ENCODE measurements at regions not wholly inside any gene's neighbourhood (a gene's known extent, or its start where the extent isn't known, plus 50 kb on each side); places are given as distances from the start of the nearest gene placed in this dataset.
"Not testable (repeated sequence)": the region's sequence is repeated elsewhere in the genome, so short reads cannot be mapped to it uniquely, and the experiment has no call there.

DNA sequence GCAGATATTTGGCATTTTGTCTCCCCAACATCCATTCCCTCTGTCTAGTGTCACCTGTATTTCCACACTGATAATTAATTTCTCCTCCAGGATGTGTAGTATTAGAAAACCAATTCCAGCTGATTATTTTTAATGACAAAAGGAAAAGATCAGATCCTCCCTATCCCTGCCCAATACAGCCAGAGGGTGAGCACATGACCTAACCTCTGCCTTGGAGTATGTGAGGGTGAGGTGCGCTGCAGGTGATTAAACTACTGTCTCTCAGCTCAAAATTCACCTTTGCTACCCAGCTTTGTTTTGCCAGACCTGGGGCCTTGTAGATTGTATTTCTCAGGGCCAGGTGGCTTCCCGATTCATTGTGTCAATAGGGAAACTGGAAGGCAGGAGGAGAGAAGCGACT lies 402.1 kb downstream of the PRELID2 start:
- Histone ChIP-seq H3K4me1 (ENCODE audit: control insufficient read depth, insufficient read depth, low read length) (no peaks in the 10 kb centered on the region), H3K36me3 (ENCODE audit: control insufficient read depth, insufficient read depth, low read length) (no peaks in the 10 kb centered on the region), H3K27ac (ENCODE audit: low read depth, low read length) (no peak overlapping the region), H3K27me3 (ENCODE audit: control insufficient read depth, insufficient read depth, low read length) (no peaks in the 10 kb centered on the region), H3K4me3 (ENCODE audit: low read length) (no peak overlapping the region), H3K9ac (ENCODE audit: low read length) (no peak overlapping the region)

- Histone ChIP-seq H3K9ac (ENCODE audit: low read length) (no peak overlapping the region), H3K4me3 (ENCODE audit: low read length) (no peak overlapping the region), H3K27me3 (ENCODE audit: control insufficient read depth, insufficient read depth, low read length) (no peaks in the 10 kb centered on the region), H3K4me1 (ENCODE audit: control insufficient read depth, insufficient read depth, low read length) (no peaks in the 10 kb centered on the region), H3K36me3 (ENCODE audit: control insufficient read depth, insufficient read depth, low read length) (no peaks in the 10 kb centered on the region), H3K27ac (ENCODE audit: low read depth, low read length) (no peak overlapping the region)
Measured at GRCh38 chr5:145429170-145429569, 406.0 kb downstream of the PRELID2 start.

GRCh38 chr5:145408048-145408341 lies 427.1 kb downstream of the PRELID2 start:
- H3K4me1 ChIP-seq (ENCODE audit: control insufficient read depth, insufficient read depth, low read length), result no peaks in the 10 kb centered on the region
- H3K4me3 ChIP-seq (ENCODE audit: low read length), result no peak overlapping the region
- no peak overlapping the region for H3K27ac ChIP-seq (ENCODE audit: low read depth, low read length)
- H3K36me3 ChIP-seq (ENCODE audit: control insufficient read depth, insufficient read depth, low read length), result no peaks in the 10 kb centered on the region
- no peak overlapping the region for H3K9ac ChIP-seq (ENCODE audit: low read length)
- no peaks in the 10 kb centered on the region for H3K27me3 ChIP-seq (ENCODE audit: control insufficient read depth, insufficient read depth, low read length)

GRCh38 chr5:145407300-145408047 lies 427.7 kb downstream of the PRELID2 start:
- Histone ChIP-seq H3K36me3 (ENCODE audit: control insufficient read depth, insufficient read depth, low read length) (no peaks in the 10 kb centered on the region), H3K27me3 (ENCODE audit: control insufficient read depth, insufficient read depth, low read length) (no peaks in the 10 kb centered on the region), H3K27ac (ENCODE audit: low read depth, low read length) (no peak overlapping the region), H3K4me1 (ENCODE audit: control insufficient read depth, insufficient read depth, low read length) (no peaks in the 10 kb centered on the region), H3K9ac (ENCODE audit: low read length) (no peak overlapping the region), H3K4me3 (ENCODE audit: low read length) (no peak overlapping the region)

DNA sequence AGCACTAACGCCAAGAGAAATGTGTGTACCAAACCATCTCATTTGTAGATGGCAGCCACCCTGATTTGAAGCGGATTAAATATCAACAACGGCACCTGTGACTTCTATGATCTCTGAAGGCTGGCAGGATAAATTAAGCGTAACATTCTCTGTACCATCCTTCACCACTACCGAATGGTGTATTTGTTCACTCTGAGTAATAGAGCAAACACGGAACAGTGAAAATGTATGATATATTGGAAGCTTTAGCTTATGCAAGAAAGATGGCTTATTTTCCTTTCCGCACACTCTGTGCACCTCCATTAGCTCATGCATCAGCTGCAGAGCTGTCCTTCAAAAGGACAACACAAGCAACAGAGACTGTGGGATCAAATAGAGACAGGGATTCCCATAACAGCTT lies 431.1 kb downstream of the PRELID2 start:
- no peak overlapping the region for H3K4me3 ChIP-seq (ENCODE audit: low read length)
- H3K36me3 ChIP-seq (ENCODE audit: control insufficient read depth, insufficient read depth, low read length), result no peaks in the 10 kb centered on the region
- H3K27me3 ChIP-seq (ENCODE audit: control insufficient read depth, insufficient read depth, low read length), result no peaks in the 10 kb centered on the region
- H3K4me1 ChIP-seq (ENCODE audit: control insufficient read depth, insufficient read depth, low read length), result no peaks in the 10 kb centered on the region
- H3K27ac ChIP-seq (ENCODE audit: low read depth, low read length), result no peak overlapping the region
- no peak overlapping the region for H3K9ac ChIP-seq (ENCODE audit: low read length)

GRCh38 chr5:145396888-145397287 lies 438.3 kb downstream of the PRELID2 start:
- no peak overlapping the region for H3K9ac ChIP-seq (ENCODE audit: low read length)
- no peaks in the 10 kb centered on the region for H3K4me1 ChIP-seq (ENCODE audit: control insufficient read depth, insufficient read depth, low read length)
- H3K4me3 ChIP-seq (ENCODE audit: low read length), result no peak overlapping the region
- H3K36me3 ChIP-seq (ENCODE audit: control insufficient read depth, insufficient read depth, low read length), result no peaks in the 10 kb centered on the region
- no peak overlapping the region for H3K27ac ChIP-seq (ENCODE audit: low read depth, low read length)
- H3K27me3 ChIP-seq (ENCODE audit: control insufficient read depth, insufficient read depth, low read length), result no peaks in the 10 kb centered on the region

- not testable (repeated sequence) for H3K9ac ChIP-seq (ENCODE audit: low read length); H3K27me3 ChIP-seq (ENCODE audit: control insufficient read depth, insufficient read depth, low read length); H3K4me3 ChIP-seq (ENCODE audit: low read length); H3K4me1 ChIP-seq (ENCODE audit: control insufficient read depth, insufficient read depth, low read length); H3K36me3 ChIP-seq (ENCODE audit: control insufficient read depth, insufficient read depth, low read length); H3K27ac ChIP-seq (ENCODE audit: low read depth, low read length)
Measured at GRCh38 chr5:145395151-145395550, 440.0 kb downstream of the PRELID2 start.

- H3K27me3 ChIP-seq (ENCODE audit: control insufficient read depth, insufficient read depth, low read length), result no peaks in the 10 kb centered on the region
- H3K9ac ChIP-seq (ENCODE audit: low read length), result no peak overlapping the region
- H3K4me3 ChIP-seq (ENCODE audit: low read length), result no peak overlapping the region
- no peak overlapping the region for H3K27ac ChIP-seq (ENCODE audit: low read depth, low read length)
- H3K36me3 ChIP-seq (ENCODE audit: control insufficient read depth, insufficient read depth, low read length), result no peaks in the 10 kb centered on the region
- no peaks in the 10 kb centered on the region for H3K4me1 ChIP-seq (ENCODE audit: control insufficient read depth, insufficient read depth, low read length)
Measured at GRCh38 chr5:145393426-145393825, 441.7 kb downstream of the PRELID2 start.

GRCh38 chr5:145389047-145389446 lies 446.1 kb downstream of the PRELID2 start:
- Histone ChIP-seq H3K36me3 (ENCODE audit: control insufficient read depth, insufficient read depth, low read length) (no peaks in the 10 kb centered on the region), H3K9ac (ENCODE audit: low read length) (no peak overlapping the region), H3K27ac (ENCODE audit: low read depth, low read length) (no peak overlapping the region), H3K4me3 (ENCODE audit: low read length) (no peak overlapping the region), H3K27me3 (ENCODE audit: control insufficient read depth, insufficient read depth, low read length) (no peaks in the 10 kb centered on the region), H3K4me1 (ENCODE audit: control insufficient read depth, insufficient read depth, low read length) (no peaks in the 10 kb centered on the region)

- Histone ChIP-seq H3K27me3 (ENCODE audit: control insufficient read depth, insufficient read depth, low read length) (no peaks in the 10 kb centered on the region), H3K36me3 (ENCODE audit: control insufficient read depth, insufficient read depth, low read length) (no peaks in the 10 kb centered on the region), H3K27ac (ENCODE audit: low read depth, low read length) (no peak overlapping the region), H3K4me1 (ENCODE audit: control insufficient read depth, insufficient read depth, low read length) (no peaks in the 10 kb centered on the region), H3K4me3 (ENCODE audit: low read length) (no peak overlapping the region), H3K9ac (ENCODE audit: low read length) (no peak overlapping the region)
Measured at GRCh38 chr5:145385276-145385675, 449.9 kb downstream of the PRELID2 start.

- H3K36me3 ChIP-seq (ENCODE audit: control insufficient read depth, insufficient read depth, low read length), result no peaks in the 10 kb centered on the region
- no peaks in the 10 kb centered on the region for H3K4me1 ChIP-seq (ENCODE audit: control insufficient read depth, insufficient read depth, low read length)
- H3K27ac ChIP-seq (ENCODE audit: low read depth, low read length), result no peak overlapping the region
- no peak overlapping the region for H3K9ac ChIP-seq (ENCODE audit: low read length)
- peaks cover 3% of the 10 kb centered on the region for H3K27me3 ChIP-seq (ENCODE audit: control insufficient read depth, insufficient read depth, low read length)
- H3K4me3 ChIP-seq (ENCODE audit: low read length), result no peak overlapping the region
Measured at GRCh38 chr5:145378226-145378625, 456.9 kb downstream of the PRELID2 start.

GRCh38 chr5:145375521-145375920 lies 459.6 kb downstream of the PRELID2 start:
- Histone ChIP-seq H3K36me3 (ENCODE audit: control insufficient read depth, insufficient read depth, low read length) (no peaks in the 10 kb centered on the region), H3K27me3 (ENCODE audit: control insufficient read depth, insufficient read depth, low read length) (peaks cover 3% of the 10 kb centered on the region), H3K4me1 (ENCODE audit: control insufficient read depth, insufficient read depth, low read length) (no peaks in the 10 kb centered on the region), H3K9ac (ENCODE audit: low read length) (no peak overlapping the region), H3K27ac (ENCODE audit: low read depth, low read length) (no peak overlapping the region), H3K4me3 (ENCODE audit: low read length) (no peak overlapping the region)

- Histone ChIP-seq H3K4me1 (ENCODE audit: control insufficient read depth, insufficient read depth, low read length) (no peaks in the 10 kb centered on the region), H3K36me3 (ENCODE audit: control insufficient read depth, insufficient read depth, low read length) (no peaks in the 10 kb centered on the region), H3K4me3 (ENCODE audit: low read length) (no peak overlapping the region), H3K27me3 (ENCODE audit: control insufficient read depth, insufficient read depth, low read length) (no peaks in the 10 kb centered on the region), H3K27ac (ENCODE audit: low read depth, low read length) (no peak overlapping the region), H3K9ac (ENCODE audit: low read length) (no peak overlapping the region)
Measured at GRCh38 chr5:145365464-145365863, 469.7 kb downstream of the PRELID2 start.

Measured in rectal smooth muscle tissue (tissue), 1 donor.